IPS-11a (cell line): ENCODE measurements at regions not wholly inside any gene's neighbourhood (a gene's known extent, or its start where the extent isn't known, plus 50 kb on each side); places are given as distances from the start of the nearest gene placed in this dataset.

Experiments used
- H3K4me3 ChIP-seq: one replicate; pipeline ENCODE4 v1.5.1; 2013; ENCODE audit warnings: low read depth, low read length, control low read depth

- H3K4me3 ChIP-seq, result no peak overlapping the region
Observed at GRCh38 chr1:201610858-201611257, 71.9 kb downstream of the NAV1 start.

- no peak overlapping the region for H3K4me3 ChIP-seq
Observed at GRCh38 chr1:201612645-201613044, 73.7 kb downstream of the NAV1 start.

- H3K4me3 ChIP-seq, result peak overlapping the region; percentile 15
Observed at GRCh38 chr1:201614262-201615015, 75.5 kb downstream of the NAV1 start.

- H3K4me3 ChIP-seq, result no peak overlapping the region
Observed at GRCh38 chr1:201617157-201617556, 78.2 kb downstream of the NAV1 start.

- no peak overlapping the region for H3K4me3 ChIP-seq
Observed at GRCh38 chr1:201618389-201618788, 79.5 kb downstream of the NAV1 start.

GRCh38 chr1:201618905-201619304 is 80.0 kb downstream of the NAV1 start:
- H3K4me3 ChIP-seq, result no peak overlapping the region

GRCh38 chr1:201619513-201619912 is 80.6 kb downstream of the NAV1 start:
- no peak overlapping the region for H3K4me3 ChIP-seq

GRCh38 chr1:201622353-201622752 is 83.4 kb downstream of the NAV1 start:
- no peak overlapping the region for H3K4me3 ChIP-seq

GRCh38 chr1:201622824-201623223 is 83.9 kb downstream of the NAV1 start:
- no peak overlapping the region for H3K4me3 ChIP-seq

GRCh38 chr1:201624741-201625225 is 85.9 kb downstream of the NAV1 start:
- no peak overlapping the region for H3K4me3 ChIP-seq

- no peak overlapping the region for H3K4me3 ChIP-seq
Observed at GRCh38 chr1:201625226-201625761, 86.4 kb downstream of the NAV1 start.

- H3K4me3 ChIP-seq, result no peak overlapping the region
Observed at GRCh38 chr1:201625851-201626251, 86.9 kb downstream of the NAV1 start.

GRCh38 chr1:201626629-201627275 is 87.8 kb downstream of the NAV1 start:
- H3K4me3 ChIP-seq, result no peak overlapping the region

GRCh38 chr1:201628490-201628889 is 89.6 kb downstream of the NAV1 start:
- H3K4me3 ChIP-seq, result no peak overlapping the region

- H3K4me3 ChIP-seq, result no peak overlapping the region
Observed at GRCh38 chr1:201630582-201630981, 91.7 kb downstream of the NAV1 start.

GRCh38 chr1:201631037-201631436 is 92.1 kb downstream of the NAV1 start:
- no peak overlapping the region for H3K4me3 ChIP-seq

GRCh38 chr1:201632364-201632952 is 93.5 kb downstream of the NAV1 start:
- no peak overlapping the region for H3K4me3 ChIP-seq

GRCh38 chr1:201633297-201633696 is 94.4 kb downstream of the NAV1 start:
- no peak overlapping the region for H3K4me3 ChIP-seq

GRCh38 chr1:201633811-201634210 is 94.9 kb downstream of the NAV1 start:
- H3K4me3 ChIP-seq, result no peak overlapping the region

- no peak overlapping the region for H3K4me3 ChIP-seq
Observed at GRCh38 chr1:201634261-201634660, 95.3 kb downstream of the NAV1 start.

GRCh38 chr1:201636097-201636496 is 97.2 kb downstream of the NAV1 start:
- no peak overlapping the region for H3K4me3 ChIP-seq

GRCh38 chr1:201636510-201636971 is 97.6 kb downstream of the NAV1 start:
- no peak overlapping the region for H3K4me3 ChIP-seq
